GM12892 (cell line): ENCODE measurements at regions not wholly inside any gene's neighbourhood (a gene's known extent, or its start where the extent isn't known, plus 50 kb on each side); places are given as distances from the start of the nearest gene placed in this dataset.

ENCODE experiments used
- POLR2A ChIP-seq: IDR thresholded peaks from 2 replicates; pipeline ENCODE4 v1.6.1; 2011; ENCODE audit warnings: low read depth, low read length, control low read depth
- POLR2AphosphoS5 ChIP-seq: IDR thresholded peaks from 2 replicates; pipeline ENCODE4 v1.6.1; 2011; ENCODE audit warnings: low read depth, low read length, control low read depth

DNA sequence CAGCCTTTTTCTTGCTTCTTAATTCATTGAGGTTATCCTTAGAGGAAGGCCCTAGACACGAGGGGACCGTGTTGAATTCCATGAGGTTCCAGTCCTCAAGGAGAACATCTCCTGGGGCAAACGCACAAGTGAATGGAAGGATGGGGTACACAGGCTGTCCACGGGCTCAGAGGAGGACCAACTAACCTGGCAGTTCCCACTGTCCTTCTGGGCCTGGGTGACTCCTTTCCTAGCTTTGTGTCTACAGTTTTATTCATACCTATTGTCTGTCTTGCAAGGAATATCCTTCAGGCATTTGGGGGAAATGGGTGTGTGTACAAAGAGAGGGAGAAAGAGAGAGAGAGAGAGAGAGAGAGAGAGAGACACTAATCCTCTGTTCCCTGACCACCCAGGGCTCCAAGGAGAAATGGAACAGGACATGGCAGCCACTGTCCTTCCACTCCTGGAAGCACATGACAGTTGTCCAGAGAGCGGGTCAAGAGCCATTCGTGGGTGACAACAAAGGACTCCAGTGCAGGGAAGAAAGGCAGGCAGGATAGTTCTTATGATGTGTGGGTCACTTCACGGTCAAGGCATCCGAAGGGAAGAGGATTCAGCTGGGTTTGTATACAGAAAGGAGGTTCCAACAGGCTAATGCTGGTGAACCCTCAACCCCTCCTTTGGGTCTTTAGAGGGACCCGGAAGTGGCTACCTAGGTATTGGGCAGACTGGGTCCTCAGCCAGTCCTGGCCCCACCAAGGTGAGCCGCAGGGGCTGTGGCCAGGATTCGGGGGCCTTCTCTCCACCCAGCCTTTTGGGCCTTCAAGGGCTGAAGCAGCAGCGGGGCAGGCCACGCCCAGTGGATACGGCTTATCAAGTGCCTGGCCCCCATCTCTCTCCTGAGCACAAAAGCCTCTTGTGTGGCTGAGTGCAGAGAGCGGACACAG is 150.6 kb downstream of the MYCN start:
- no peak for TF ChIP-seq POLR2A
- TF ChIP-seq POLR2AphosphoS5 = no peak
